WTC11 (cell line): ENCODE measurements at regions not wholly inside any gene's neighbourhood (a gene's known extent, or its start where the extent isn't known, plus 50 kb on each side); places are given as distances from the start of the nearest gene placed in this dataset.

ENCODE experiments used
- CTCF ChIP-seq: fragments of 200-600 bp; IDR thresholded peaks from 2 replicates; pipeline ENCODE4 v1.8.0; 2022; ENCODE audit warnings: antibody characterized with exemption
- MLX ChIP-seq: sonication (generic); formaldehyde crosslinking; IDR thresholded peaks from 2 replicates; pipeline ENCODE4 v1.8.1; 2023; ENCODE audit warnings: mild to moderate bottlenecking, missing genetic modification reagents, moderate library complexity
- NFYB ChIP-seq: sonication (generic); formaldehyde crosslinking; conservative IDR thresholded peaks from 2 replicates; pipeline ENCODE4 v1.8.0; 2022; ENCODE audit warnings: low read depth, missing genetic modification reagents
- OVOL2 ChIP-seq: fragments of 250-450 bp; sonication (Bioruptor Pico); IDR thresholded peaks from 2 replicates; pipeline ENCODE4 v1.9.0; 2021; ENCODE audit warnings: mild to moderate bottlenecking, borderline replicate concordance
- TEAD4 ChIP-seq: sonication (generic); formaldehyde crosslinking; IDR thresholded peaks from 2 replicates; pipeline ENCODE4 v1.8.0; 2022; ENCODE audit warnings: mild to moderate bottlenecking, missing genetic modification reagents
- ZNF263 ChIP-seq: sonication (generic); formaldehyde crosslinking; IDR thresholded peaks from 2 replicates; pipeline ENCODE4 v1.8.1; 2022; ENCODE audit warnings: low read depth, mild to moderate bottlenecking, moderate library complexity, missing genetic modification reagents
- ZNF416 ChIP-seq: fragments of 250-450 bp; sonication (Bioruptor Pico); IDR thresholded peaks from 2 replicates; pipeline ENCODE4 v1.9.0; 2021; ENCODE audit warnings: mild to moderate bottlenecking, inconsistent platforms

GRCh38 chr12:89775986-89776365 is 67.3 kb upstream of the ATP2B1 start:
- TF ChIP-seq CTCF (no peak), MLX (CRISPR knock-in tag) (no peak), TEAD4 (no peak), ZNF263 (CRISPR knock-in tag) (no peak), NFYB (no peak), OVOL2 (CRISPR knock-in tag) (no peak), ZNF416 (CRISPR knock-in tag) (no peak)
